RWPE2 (cell line): ENCODE measurements at regions not wholly inside any gene's neighbourhood (a gene's known extent, or its start where the extent isn't known, plus 50 kb on each side); places are given as distances from the start of the nearest gene placed in this dataset.
"Not testable (repeated sequence)": the region's sequence is repeated elsewhere in the genome, so short reads cannot be mapped to it uniquely, and the experiment has no call there.

ENCODE experiments used
- ATAC-seq: fragments of 200-7000 bp; cut with Tn5 transposase; 3 replicates; pipeline ENCODE4 v1.9.1; 2021; ENCODE audit warnings: low read depth
- DNase-seq: peaks from one replicate; pipeline ENCODE4 v3.0.0-alpha.2; 2020; ENCODE audit warnings: low spot score
- H3K27ac ChIP-seq: fragments of 450-650 bp; 2 replicates; pipeline ENCODE4 v1.5.1; 2017; ENCODE audit warnings: mild to moderate bottlenecking; ENCODE audit not compliant: poor library complexity, severe bottlenecking
- H3K27me3 ChIP-seq: fragments of 250-450 bp; sonication (Bioruptor Pico); 2 replicates; pipeline ENCODE4 v1.5.1; 2021; ENCODE audit warnings: mild to moderate bottlenecking, moderate library complexity; ENCODE audit not compliant: insufficient read depth, poor library complexity, severe bottlenecking
- H3K36me3 ChIP-seq: fragments of 250-450 bp; sonication (Bioruptor Pico); 2 replicates; pipeline ENCODE4 v1.5.1; 2020; ENCODE audit warnings: low read depth, mild to moderate bottlenecking, moderate library complexity
- H3K4me1 ChIP-seq: fragments of 250-450 bp; sonication (Bioruptor Pico); 2 replicates; pipeline ENCODE4 v1.5.1; 2021; ENCODE audit warnings: mild to moderate bottlenecking, moderate library complexity; ENCODE audit not compliant: insufficient read depth, poor library complexity, severe bottlenecking
- H3K4me3 ChIP-seq: fragments of 250-450 bp; sonication (Bioruptor Pico); 2 replicates; pipeline ENCODE4 v1.5.1; 2021; ENCODE audit warnings: mild to moderate bottlenecking, moderate library complexity; ENCODE audit not compliant: severe bottlenecking
- H3K9me3 ChIP-seq: fragments of 250-450 bp; sonication (Bioruptor Pico); 2 replicates; pipeline ENCODE4 v1.5.1; 2021; ENCODE audit warnings: mild to moderate bottlenecking, moderate library complexity; ENCODE audit not compliant: severe bottlenecking
- TF ChIP-seq, protein P1 (sequence below): fragments of 450-650 bp; IDR thresholded peaks from one replicate; pipeline ENCODE4 v1.5.1; 2017; ENCODE audit warnings: mild to moderate bottlenecking, moderate library complexity; ENCODE audit not compliant: poor library complexity, severe bottlenecking

DNA sequence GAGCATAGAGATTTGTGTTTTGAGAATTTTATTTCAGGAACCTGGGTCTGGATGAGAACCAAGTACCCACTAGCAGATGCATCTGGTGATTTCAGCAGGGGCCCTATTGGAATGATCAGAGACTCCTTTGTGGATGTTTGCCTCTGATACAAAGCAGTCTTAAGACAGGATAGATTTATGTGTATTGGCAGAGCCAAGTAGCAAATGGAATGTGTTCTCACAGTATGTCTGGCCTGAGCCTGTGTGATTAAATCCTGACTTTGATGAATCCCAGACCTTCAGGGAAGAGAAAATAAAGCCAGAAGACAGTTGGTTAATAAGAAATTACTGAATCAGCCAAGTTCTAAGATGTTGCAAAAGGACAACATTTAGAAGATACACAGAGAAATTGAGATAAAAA, 755.5 kb upstream of the SEMA6D start:
- Histone ChIP-seq H3K4me3 (no peak overlapping the region), H3K36me3 (no peaks in the 10 kb centered on the region), H3K27me3 (no peaks in the 10 kb centered on the region), H3K4me1 (no peaks in the 10 kb centered on the region), H3K27ac (no peak overlapping the region), H3K9me3 (no peaks in the 10 kb centered on the region)
- TF ChIP-seq, protein P1, sequence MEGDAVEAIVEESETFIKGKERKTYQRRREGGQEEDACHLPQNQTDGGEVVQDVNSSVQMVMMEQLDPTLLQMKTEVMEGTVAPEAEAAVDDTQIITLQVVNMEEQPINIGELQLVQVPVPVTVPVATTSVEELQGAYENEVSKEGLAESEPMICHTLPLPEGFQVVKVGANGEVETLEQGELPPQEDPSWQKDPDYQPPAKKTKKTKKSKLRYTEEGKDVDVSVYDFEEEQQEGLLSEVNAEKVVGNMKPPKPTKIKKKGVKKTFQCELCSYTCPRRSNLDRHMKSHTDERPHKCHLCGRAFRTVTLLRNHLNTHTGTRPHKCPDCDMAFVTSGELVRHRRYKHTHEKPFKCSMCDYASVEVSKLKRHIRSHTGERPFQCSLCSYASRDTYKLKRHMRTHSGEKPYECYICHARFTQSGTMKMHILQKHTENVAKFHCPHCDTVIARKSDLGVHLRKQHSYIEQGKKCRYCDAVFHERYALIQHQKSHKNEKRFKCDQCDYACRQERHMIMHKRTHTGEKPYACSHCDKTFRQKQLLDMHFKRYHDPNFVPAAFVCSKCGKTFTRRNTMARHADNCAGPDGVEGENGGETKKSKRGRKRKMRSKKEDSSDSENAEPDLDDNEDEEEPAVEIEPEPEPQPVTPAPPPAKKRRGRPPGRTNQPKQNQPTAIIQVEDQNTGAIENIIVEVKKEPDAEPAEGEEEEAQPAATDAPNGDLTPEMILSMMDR: no peak
- DNase-seq: no peak
- no peak for ATAC-seq

DNA sequence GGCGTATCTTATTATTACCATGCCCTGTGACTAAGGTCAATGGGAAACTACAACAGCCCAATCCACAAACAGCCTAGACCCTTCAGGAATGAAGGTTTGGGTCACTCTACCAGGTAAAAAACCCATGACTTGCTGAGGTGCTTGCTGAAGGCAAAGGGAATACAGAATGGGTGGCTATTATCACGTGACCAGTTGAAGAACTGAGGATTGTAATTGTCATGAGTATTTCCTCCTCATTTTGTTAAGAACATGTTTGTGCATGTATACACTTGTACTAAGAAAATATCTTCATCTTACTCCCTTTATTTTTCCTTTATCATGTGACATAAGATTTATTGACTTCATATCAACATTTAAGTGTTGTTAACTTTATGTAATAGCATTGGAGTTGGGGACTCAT, 729.2 kb upstream of the SEMA6D start:
- H3K4me3 ChIP-seq, H3K27me3 ChIP-seq, H3K9me3 ChIP-seq, ATAC-seq, H3K4me1 ChIP-seq, DNase-seq, H3K36me3 ChIP-seq, H3K27ac ChIP-seq: not testable (repeated sequence)

DNA sequence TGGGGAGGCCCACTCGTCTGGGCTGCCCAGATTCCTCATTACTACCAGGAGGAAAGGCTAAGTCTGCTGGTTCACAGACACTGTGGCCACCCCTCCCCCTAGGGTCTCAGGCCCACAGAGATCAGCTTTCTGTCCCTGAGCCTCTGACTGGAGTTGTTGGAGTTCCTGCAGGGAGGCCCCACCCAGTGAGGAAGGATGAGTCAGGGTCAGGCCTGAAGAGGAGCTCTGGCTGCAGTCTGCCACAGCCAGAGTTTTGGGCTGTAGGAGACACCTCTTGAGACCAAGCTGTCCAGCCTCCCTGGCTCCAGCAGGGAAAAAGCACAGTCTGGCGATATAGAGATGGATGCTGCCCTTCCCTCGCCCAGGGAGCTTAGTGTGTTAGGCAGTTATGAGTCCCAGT, 720.9 kb upstream of the SEMA6D start:
- ATAC-seq (0 out of 3 replicates have a peak, but pooled peaks have one; percentile 17), DNase-seq (no peak)
- TF ChIP-seq, protein P1: no peak
- H3K4me1 ChIP-seq: no peaks in the 10 kb centered on the region
- H3K27me3 ChIP-seq: no peaks in the 10 kb centered on the region
- H3K27ac ChIP-seq: no peak overlapping the region
- H3K4me3 ChIP-seq: no peak overlapping the region
- peaks cover 2% of the 10 kb centered on the region for H3K9me3 ChIP-seq
- H3K36me3 ChIP-seq: no peaks in the 10 kb centered on the region

DNA sequence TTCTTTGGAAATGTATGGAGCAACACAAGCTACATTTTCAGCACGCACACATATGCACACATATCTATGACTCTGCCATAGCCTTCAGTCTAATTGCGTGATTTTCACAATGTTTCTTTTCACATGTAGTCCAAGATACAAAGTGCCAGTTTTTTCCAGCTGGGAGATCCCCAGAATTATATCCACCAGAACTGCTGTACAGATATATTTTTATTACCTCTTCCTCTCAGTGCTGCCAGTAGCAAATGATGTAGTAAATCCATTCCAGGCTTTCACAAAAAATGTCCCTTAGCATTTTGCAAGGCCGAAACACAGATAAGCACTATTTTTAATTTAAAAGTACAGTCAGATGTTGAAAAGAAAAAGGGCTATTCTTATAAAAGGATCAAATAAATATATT, 719.8 kb upstream of the SEMA6D start:
- ATAC-seq (no peak), DNase-seq (no peak)
- no peaks in the 10 kb centered on the region for H3K36me3 ChIP-seq
- H3K27me3 ChIP-seq: no peaks in the 10 kb centered on the region
- TF ChIP-seq, protein P1: no peak
- no peaks in the 10 kb centered on the region for H3K4me1 ChIP-seq
- H3K4me3 ChIP-seq: no peak overlapping the region
- H3K27ac ChIP-seq: no peak overlapping the region
- H3K9me3 ChIP-seq: peaks cover 2% of the 10 kb centered on the region

DNA sequence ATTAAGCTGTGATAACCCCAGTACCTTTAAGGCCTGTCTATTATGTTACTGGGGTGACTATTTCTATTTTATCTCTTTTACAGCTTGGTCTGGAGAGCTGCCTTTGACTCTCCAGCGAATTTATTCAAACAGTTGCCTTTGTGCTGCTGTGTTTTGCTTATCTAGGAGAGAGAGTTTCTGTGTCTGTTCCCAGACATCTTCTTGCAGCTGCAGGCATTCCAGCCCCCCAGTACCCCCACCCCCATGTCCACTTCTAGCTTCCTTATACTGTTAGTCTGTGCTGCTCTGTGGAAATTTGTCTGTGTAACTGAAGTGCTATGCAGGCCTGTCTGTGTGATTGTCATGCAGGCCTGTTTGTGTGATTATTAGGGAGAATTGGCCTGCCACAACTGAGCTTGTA, 713.7 kb upstream of the SEMA6D start:
- TF ChIP-seq, protein P1: no peak
- Histone ChIP-seq H3K36me3 (no peaks in the 10 kb centered on the region), H3K27me3 (peaks cover 4% of the 10 kb centered on the region), H3K4me3 (no peak overlapping the region), H3K9me3 (peaks cover 2% of the 10 kb centered on the region), H3K4me1 (no peaks in the 10 kb centered on the region), H3K27ac (no peak overlapping the region)
- DNase-seq (no peak), ATAC-seq (no peak)
